NT2/D1 (cell line): ENCODE measurements at regions not wholly inside any gene's neighbourhood (a gene's known extent, or its start where the extent isn't known, plus 50 kb on each side); places are given as distances from the start of the nearest gene placed in this dataset.

Experiments
- YY1 ChIP-seq: IDR thresholded peaks from 2 replicates; pipeline ENCODE4 v1.6.1; 2011; ENCODE audit not compliant: insufficient read length, insufficient read depth
- ZNF274 ChIP-seq: IDR thresholded peaks from 2 replicates; pipeline ENCODE4 v1.6.1; 2011; ENCODE audit warnings: mild to moderate bottlenecking, low read depth, low read length

- TF ChIP-seq ZNF274 (no peak), YY1 (no peak)
These were observed 1693.6 kb downstream of the EFNA5 start for GRCh38 chr5:105977163-105977562.
